ENCODE measurements at regions not wholly inside any gene's neighbourhood (a gene's known extent, or its start where the extent isn't known, plus 50 kb on each side); places are given as distances from the start of the nearest gene placed in this dataset.

- no peak for TF ChIP-seq CTCF (conservative IDR thresholded peaks at IDR 0.05)
- no peak for TF ChIP-seq ZFX (IDR thresholded peaks at IDR 0.05)
These were observed 87.2 kb upstream of the DUSP5 start for GRCh38 chr10:110410329-110411046.
